Naive thymus-derived CD4-positive, alpha-beta T cell (primary cell): ENCODE measurements at regions not wholly inside any gene's neighbourhood (a gene's known extent, or its start where the extent isn't known, plus 50 kb on each side); places are given as distances from the start of the nearest gene placed in this dataset.

Experiments
- ATAC-seq: fragments of 150-1000 bp; cut with Tn5 transposase; 2 replicates; pipeline ENCODE4 v1.10.0; 2021; ENCODE audit warnings: mild to moderate bottlenecking, moderate library complexity
- CTCF ChIA-PET: fragments of 350-600 bp; sonication (Branson Sonifier 250); formaldehyde crosslinking; loops from one replicate; lab custom pipeline; 2021; ENCODE audit warnings: antibody characterized with exemption; lab: Charles Lee
- POLR2A ChIA-PET: fragments of 350-600 bp; sonication (Branson Sonifier 250); formaldehyde crosslinking; loops from one replicate; lab custom pipeline; 2021; ENCODE audit warnings: antibody characterized with exemption, inconsistent platforms; lab: Charles Lee
- DNase-seq, 9 donors: peaks; one replicate each; pipeline versions ENCODE4 v3.0.0 to v3.0.0-alpha.2; 2020 to 2022; ENCODE audit warnings: mixed read lengths in 1 of 9
- H3K27ac ChIP-seq: one replicate; pipeline ENCODE4 v1.7.0; 2013; ENCODE audit warnings: mild to moderate bottlenecking, low read depth, low read length, moderate library complexity
- H3K27me3 ChIP-seq, 2 donors: one replicate each; pipeline ENCODE4 v1.7.0; 2013; ENCODE audit warnings: low read length in 2 of 2, mild to moderate bottlenecking in 2 of 2, moderate library complexity in 2 of 2; ENCODE audit not compliant: control insufficient read depth in 2 of 2, insufficient read depth in 2 of 2
- H3K36me3 ChIP-seq, 3 experiments: 1 replicate in 2 of 3; 2 replicates in 1 of 3; pipeline ENCODE4 v1.7.0; 2013; ENCODE audit warnings: low read length in 3 of 3, mild to moderate bottlenecking in 3 of 3, moderate library complexity in 1 of 3; ENCODE audit not compliant: insufficient read depth in 3 of 3, control insufficient read depth in 2 of 3
- H3K4me1 ChIP-seq, 2 donors: one replicate each; pipeline ENCODE4 v1.7.0; 2013; ENCODE audit warnings: low read length in 2 of 2, mild to moderate bottlenecking in 2 of 2, moderate library complexity in 1 of 2; ENCODE audit not compliant: control insufficient read depth in 2 of 2, insufficient read depth in 2 of 2
- H3K4me3 ChIP-seq: 2 replicates; pipeline ENCODE4 v1.7.0; 2013; ENCODE audit warnings: mild to moderate bottlenecking, low read length
- H3K9me3 ChIP-seq, 3 experiments: 1 replicate in 2 of 3; 2 replicates in 1 of 3; pipeline ENCODE4 v1.7.0; 2013; ENCODE audit warnings: low read length in 3 of 3; ENCODE audit not compliant: control insufficient read depth in 2 of 3
- H3K27ac Mint-ChIP-seq, 9 donors: one replicate each; pipeline ENCODE4 v1.8.0; 2020 to 2022; ENCODE audit warnings: mixed read lengths in 9 of 9, mild to moderate bottlenecking in 8 of 9, moderate library complexity in 5 of 9, inconsistent platforms in 2 of 9
- H3K27me3 Mint-ChIP-seq, 5 donors: one replicate each; pipeline ENCODE4 v1.8.0; 2021 to 2022; ENCODE audit warnings: mixed read lengths in 5 of 5, mild to moderate bottlenecking in 1 of 5
- H3K36me3 Mint-ChIP-seq, 5 donors: one replicate each; pipeline ENCODE4 v1.8.0; 2020 to 2022; ENCODE audit warnings: mixed read lengths in 5 of 5, mild to moderate bottlenecking in 3 of 5, inconsistent platforms in 1 of 5
- H3K4me1 Mint-ChIP-seq, 7 donors: one replicate each; pipeline ENCODE4 v1.8.0; 2020 to 2022; ENCODE audit warnings: mixed read lengths in 7 of 7, mild to moderate bottlenecking in 3 of 7, inconsistent platforms in 1 of 7
- H3K4me3 Mint-ChIP-seq, 10 donors: one replicate each; pipeline ENCODE4 v1.8.0; 2020 to 2022; ENCODE audit warnings: mild to moderate bottlenecking in 10 of 10, mixed read lengths in 10 of 10, moderate library complexity in 6 of 10, inconsistent platforms in 2 of 10
- H3K9me3 Mint-ChIP-seq, 11 donors: one replicate each; pipeline ENCODE4 v1.8.0; 2020 to 2022; ENCODE audit warnings: mixed read lengths in 11 of 11, mild to moderate bottlenecking in 4 of 11, inconsistent platforms in 1 of 11, moderate library complexity in 1 of 11
- intact Hi-C, 2 donors: fragments of 100-400 bp; cut with micrococcal nuclease; formaldehyde crosslinking; loops; one replicate each; pipeline ENCODE4 v1.15.1; 2023

- Histone ChIP-seq H3K9me3 (no peaks in the 10 kb centered on the region), H3K4me1 (no peaks in the 10 kb centered on the region), H3K4me3 (no peak overlapping the region), H3K27ac (no peak overlapping the region), H3K27me3 (no peaks in the 10 kb centered on the region), H3K36me3 (no peaks in the 10 kb centered on the region)
- ATAC-seq: no peak
- POLR2A ChIA-PET: no interaction called here
- Mint-ChIP-seq H3K4me3 (no peak overlapping the region), H3K36me3 (no peaks in the 10 kb centered on the region), H3K9me3 (peaks cover 0 to 6% (median 2%) of the 10 kb centered on the region in 11 donors), H3K27me3 (peaks cover 23 to 37% (median 27%) of the 10 kb centered on the region in 5 donors), H3K4me1 (peaks cover 0 to 34% (median 26%) of the 10 kb centered on the region in 7 donors), H3K27ac (no peak overlapping the region)
- no peak for DNase-seq
- intact Hi-C loops: no loop called here
- CTCF ChIA-PET: interaction anchor here (0.6 kb wide), 1 partner anchor 183 kb away, joined by 5 read pairs; no protein-coding TSS in a partner anchor
These were observed 452.6 kb downstream of the AGTPBP1 start for GRCh38 chr9:85289142-85289541.

- CTCF ChIA-PET: no interaction called here
- Mint-ChIP-seq H3K9me3 (peaks cover 0 to 6% (median 1%) of the 10 kb centered on the region in 11 donors), H3K4me1 (peaks cover 0 to 4% (median 1%) of the 10 kb centered on the region in 7 donors), H3K4me3 (no peak overlapping the region), H3K36me3 (no peaks in the 10 kb centered on the region), H3K27me3 (peaks cover under 1 to 34% (median 21%) of the 10 kb centered on the region in 5 donors), H3K27ac (no peak overlapping the region)
- ATAC-seq (no peak), DNase-seq (no peak)
- Histone ChIP-seq H3K9me3 (no peaks in the 10 kb centered on the region), H3K4me1 (no peaks in the 10 kb centered on the region), H3K27ac (no peak overlapping the region), H3K4me3 (no peak overlapping the region), H3K27me3 (no peaks in the 10 kb centered on the region), H3K36me3 (no peaks in the 10 kb centered on the region)
- POLR2A ChIA-PET: no interaction called here
- intact Hi-C loops: no loop called here
These were observed 458.3 kb downstream of the AGTPBP1 start for GRCh38 chr9:85283421-85283820.

- ATAC-seq (no peak), DNase-seq (no peak)
- Mint-ChIP-seq H3K4me3 (no peak overlapping the region), H3K36me3 (no peaks in the 10 kb centered on the region), H3K4me1 (no peaks in the 10 kb centered on the region), H3K9me3 (peaks cover 0 to 1% (median 0%) of the 10 kb centered on the region in 11 donors), H3K27ac (no peak overlapping the region), H3K27me3 (peaks cover 0 to 23% (median 19%) of the 10 kb centered on the region in 5 donors)
- Histone ChIP-seq H3K27ac (no peak overlapping the region), H3K27me3 (no peaks in the 10 kb centered on the region), H3K4me1 (no peaks in the 10 kb centered on the region), H3K4me3 (no peak overlapping the region), H3K9me3 (no peaks in the 10 kb centered on the region), H3K36me3 (no peaks in the 10 kb centered on the region)
- POLR2A ChIA-PET: no interaction called here
- intact Hi-C loops: no loop called here
- CTCF ChIA-PET: no interaction called here
These were observed 463.0 kb downstream of the AGTPBP1 start for GRCh38 chr9:85278769-85279168.

GRCh38 chr9:85276741-85277140 lies 465.0 kb downstream of the AGTPBP1 start:
- intact Hi-C loops: no loop called here
- H3K36me3 Mint-ChIP-seq: no peaks in the 10 kb centered on the region
- peaks cover 0 to 4% (median 0%) of the 10 kb centered on the region in 11 donors for H3K9me3 Mint-ChIP-seq
- POLR2A ChIA-PET: no interaction called here
- DNase-seq (no peak), ATAC-seq (no peak)
- CTCF ChIA-PET: no interaction called here
- Histone ChIP-seq H3K9me3 (no peaks in the 10 kb centered on the region), H3K36me3 (no peaks in the 10 kb centered on the region), H3K27me3 (no peaks in the 10 kb centered on the region), H3K27ac (no peak overlapping the region), H3K4me1 (no peaks in the 10 kb centered on the region), H3K4me3 (no peak overlapping the region)
- H3K4me1 Mint-ChIP-seq: no peaks in the 10 kb centered on the region
- no peak overlapping the region for H3K27ac Mint-ChIP-seq
- H3K4me3 Mint-ChIP-seq: no peak overlapping the region
- H3K27me3 Mint-ChIP-seq: peaks cover 0 to 18% (median 15%) of the 10 kb centered on the region in 5 donors

- H3K9me3 Mint-ChIP-seq: peaks cover 0 to 4% (median 0%) of the 10 kb centered on the region in 11 donors
- CTCF ChIA-PET: interaction anchor here (0.6 kb wide), 1 partner anchor 13 kb away, joined by 3 read pairs; no protein-coding TSS in a partner anchor
These were observed 471.9 kb downstream of the AGTPBP1 start for GRCh38 chr9:85269811-85270210.

GRCh38 chr9:85268131-85268530 lies 473.6 kb downstream of the AGTPBP1 start:
- H3K36me3 ChIP-seq: no peaks in the 10 kb centered on the region
- H3K4me3 Mint-ChIP-seq: no peak overlapping the region
- H3K27ac ChIP-seq: no peak overlapping the region
- ChIA-PET CTCF (no interaction called here), POLR2A (no interaction called here)
- ATAC-seq: no peak
- intact Hi-C loops: no loop called here
- H3K4me1 Mint-ChIP-seq: peaks cover 0 to 1% (median 0%) of the 10 kb centered on the region in 7 donors
- no peak for DNase-seq
- peaks cover 0 to 14% (median 7%) of the 10 kb centered on the region in 5 donors for H3K27me3 Mint-ChIP-seq
- no peaks in the 10 kb centered on the region for H3K27me3 ChIP-seq
- H3K4me3 ChIP-seq: no peak overlapping the region
- H3K36me3 Mint-ChIP-seq: no peaks in the 10 kb centered on the region
- H3K9me3 ChIP-seq: no peaks in the 10 kb centered on the region
- H3K27ac Mint-ChIP-seq: no peak overlapping the region
- peaks cover 0 to 4% (median 0%) of the 10 kb centered on the region in 11 donors for H3K9me3 Mint-ChIP-seq
- H3K4me1 ChIP-seq: no peaks in the 10 kb centered on the region

More at GRCh38 chr9:85269811-85270210, 471.9 kb downstream of the AGTPBP1 start:
- DNase-seq (no peak), ATAC-seq (no peak)
- H3K4me3 Mint-ChIP-seq: no peak overlapping the region
- peaks cover 0 to 1% (median 0%) of the 10 kb centered on the region in 7 donors for H3K4me1 Mint-ChIP-seq
- no peak overlapping the region for H3K27ac Mint-ChIP-seq
- no peaks in the 10 kb centered on the region for H3K9me3 ChIP-seq
- intact Hi-C loops: no loop called here
- no peak overlapping the region for H3K27ac ChIP-seq
- H3K4me3 ChIP-seq: no peak overlapping the region
- no peaks in the 10 kb centered on the region for H3K4me1 ChIP-seq
- no peaks in the 10 kb centered on the region for H3K36me3 Mint-ChIP-seq
- POLR2A ChIA-PET: no interaction called here
- H3K36me3 ChIP-seq: no peaks in the 10 kb centered on the region
- peaks cover 0 to 19% (median 14%) of the 10 kb centered on the region in 5 donors for H3K27me3 Mint-ChIP-seq
- H3K27me3 ChIP-seq: no peaks in the 10 kb centered on the region

- POLR2A ChIA-PET: no interaction called here
- Histone ChIP-seq H3K9me3 (no peaks in the 10 kb centered on the region), H3K4me1 (no peaks in the 10 kb centered on the region), H3K27ac (no peak overlapping the region), H3K27me3 (no peaks in the 10 kb centered on the region), H3K36me3 (no peaks in the 10 kb centered on the region), H3K4me3 (no peak overlapping the region)
- no peak overlapping the region for H3K27ac Mint-ChIP-seq
- H3K27me3 Mint-ChIP-seq: peaks cover 0 to 19% (median 4%) of the 10 kb centered on the region in 5 donors
- peaks cover 0 to 1% (median 0%) of the 10 kb centered on the region in 7 donors for H3K4me1 Mint-ChIP-seq
- no peaks in the 10 kb centered on the region for H3K9me3 Mint-ChIP-seq
- H3K4me3 Mint-ChIP-seq: no peak overlapping the region
- intact Hi-C loops: no loop called here
- H3K36me3 Mint-ChIP-seq: no peaks in the 10 kb centered on the region
- ATAC-seq (no peak), DNase-seq (no peak)
- CTCF ChIA-PET: no interaction called here
These were observed 477.1 kb downstream of the AGTPBP1 start for GRCh38 chr9:85264695-85265094.
